ENCODE measurements at regions not wholly inside any gene's neighbourhood (a gene's known extent, or its start where the extent isn't known, plus 50 kb on each side); places are given as distances from the start of the nearest gene placed in this dataset.
A peak's percentile ranks its signal among the peaks of the same experiment; 100 is the strongest.
"Not testable (repeated sequence)": the region's sequence is repeated elsewhere in the genome, so short reads cannot be mapped to it uniquely, and the experiment has no call there.

GRCh38 chr18:15164446-15164845, 416.5 kb downstream of the ANKRD30B start:
- DNase-seq (ENCODE audit: low spot score), result not testable (repeated sequence)

- peak; percentile 6 for DNase-seq (ENCODE audit: low spot score)
Observed at GRCh38 chr18:15165048-15165447, 417.1 kb downstream of the ANKRD30B start.

- not testable (repeated sequence) for DNase-seq (ENCODE audit: low spot score)
Observed at GRCh38 chr18:15193028-15193427, 445.1 kb downstream of the ANKRD30B start.

- DNase-seq (ENCODE audit: low spot score), result not testable (repeated sequence)
Observed at GRCh38 chr18:15193813-15194212, 445.8 kb downstream of the ANKRD30B start.

GRCh38 chr18:15197338-15198115, 449.6 kb downstream of the ANKRD30B start:
- peak; percentile 13 for DNase-seq (ENCODE audit: low spot score)

DNA sequence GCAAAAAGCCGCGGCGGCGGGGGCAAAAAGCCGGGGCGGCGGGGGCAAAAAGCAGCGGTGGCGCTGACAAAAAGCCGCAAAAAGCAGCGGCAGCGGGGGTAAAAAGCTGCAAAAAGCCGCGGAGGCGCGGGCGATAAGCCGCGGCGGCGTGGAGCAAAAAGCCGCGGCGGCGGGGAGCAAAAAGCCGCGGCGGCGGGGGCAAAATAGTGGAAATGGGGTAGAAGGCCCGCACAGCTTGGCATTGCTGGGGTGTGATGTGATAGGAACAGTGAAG, 450.1 kb downstream of the ANKRD30B start:
- no peak for DNase-seq (ENCODE audit: low spot score)

All from AG20443 (cell line).